Lower lobe of right lung (tissue), 2 donors: ENCODE measurements at regions not wholly inside any gene's neighbourhood (a gene's known extent, or its start where the extent isn't known, plus 50 kb on each side); places are given as distances from the start of the nearest gene placed in this dataset.

Experiments used
- ATAC-seq, 2 donors: fragments of 200-7000 bp; cut with Tn5 transposase; one replicate each; pipeline ENCODE4 v1.9.1; 2020 to 2022; ENCODE audit warnings: mild to moderate bottlenecking in 2 of 2, moderate library complexity in 2 of 2
- DNase-seq: peaks from one replicate; pipeline ENCODE4 v3.0.0-alpha.2; 2020
- H3K27ac ChIP-seq: fragments of 200-600 bp; one replicate; pipeline ENCODE4 v1.8.0; 2022
- H3K27me3 ChIP-seq: fragments of 200-600 bp; one replicate; pipeline ENCODE4 v1.8.0; 2022; ENCODE audit warnings: low read depth
- H3K36me3 ChIP-seq: fragments of 200-600 bp; one replicate; pipeline ENCODE4 v1.8.0; 2022; ENCODE audit warnings: mild to moderate bottlenecking
- H3K4me1 ChIP-seq: fragments of 200-600 bp; one replicate; pipeline ENCODE4 v1.8.0; 2022
- H3K4me3 ChIP-seq: fragments of 200-600 bp; one replicate; pipeline ENCODE4 v1.8.0; 2022; ENCODE audit warnings: mild to moderate bottlenecking
- H3K9me3 ChIP-seq: fragments of 200-600 bp; one replicate; pipeline ENCODE4 v1.8.0; 2022
- intact Hi-C: fragments of 100-400 bp; cut with DNase I; formaldehyde crosslinking; loops from one replicate; pipeline ENCODE4 v1.11.0; 2022
- TF ChIP-seq, protein P1 (sequence below): fragments of 200-600 bp; IDR thresholded peaks from one replicate; pipeline ENCODE4 v1.8.0; 2022; ENCODE audit warnings: antibody characterized with exemption, mild to moderate bottlenecking
- donor health status: DM: no; HTN: yes; CAD: no; lungs with severe emphysema.

DNA sequence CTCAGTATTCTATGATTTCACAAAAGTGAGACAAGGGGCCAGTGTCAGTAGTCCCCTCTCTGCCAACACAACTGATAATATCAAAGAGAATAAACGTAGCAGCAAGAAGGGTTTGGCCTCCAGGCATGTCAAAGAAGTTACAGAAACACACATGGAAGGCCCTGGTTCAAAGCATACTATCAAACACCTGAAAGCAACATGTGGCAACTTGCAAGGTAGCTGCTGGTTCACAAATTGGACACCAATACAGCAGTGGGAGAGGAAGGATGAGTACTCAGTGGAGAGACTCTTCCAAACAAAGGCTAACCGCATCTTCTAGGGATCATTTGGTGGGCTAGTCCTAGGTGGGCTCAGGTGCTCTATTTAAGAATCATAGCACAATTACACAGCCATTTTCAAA is 74.9 kb upstream of the MAOA start:
- Histone ChIP-seq H3K27ac (no peak overlapping the region), H3K9me3 (no peaks in the 10 kb centered on the region), H3K4me1 (no peaks in the 10 kb centered on the region), H3K4me3 (no peak overlapping the region), H3K27me3 (no peaks in the 10 kb centered on the region), H3K36me3 (no peaks in the 10 kb centered on the region)
- ATAC-seq = no peak
- DNase-seq = no peak
- TF ChIP-seq, protein P1, sequence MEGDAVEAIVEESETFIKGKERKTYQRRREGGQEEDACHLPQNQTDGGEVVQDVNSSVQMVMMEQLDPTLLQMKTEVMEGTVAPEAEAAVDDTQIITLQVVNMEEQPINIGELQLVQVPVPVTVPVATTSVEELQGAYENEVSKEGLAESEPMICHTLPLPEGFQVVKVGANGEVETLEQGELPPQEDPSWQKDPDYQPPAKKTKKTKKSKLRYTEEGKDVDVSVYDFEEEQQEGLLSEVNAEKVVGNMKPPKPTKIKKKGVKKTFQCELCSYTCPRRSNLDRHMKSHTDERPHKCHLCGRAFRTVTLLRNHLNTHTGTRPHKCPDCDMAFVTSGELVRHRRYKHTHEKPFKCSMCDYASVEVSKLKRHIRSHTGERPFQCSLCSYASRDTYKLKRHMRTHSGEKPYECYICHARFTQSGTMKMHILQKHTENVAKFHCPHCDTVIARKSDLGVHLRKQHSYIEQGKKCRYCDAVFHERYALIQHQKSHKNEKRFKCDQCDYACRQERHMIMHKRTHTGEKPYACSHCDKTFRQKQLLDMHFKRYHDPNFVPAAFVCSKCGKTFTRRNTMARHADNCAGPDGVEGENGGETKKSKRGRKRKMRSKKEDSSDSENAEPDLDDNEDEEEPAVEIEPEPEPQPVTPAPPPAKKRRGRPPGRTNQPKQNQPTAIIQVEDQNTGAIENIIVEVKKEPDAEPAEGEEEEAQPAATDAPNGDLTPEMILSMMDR = no peak
- intact Hi-C loops = no loop called here

DNA sequence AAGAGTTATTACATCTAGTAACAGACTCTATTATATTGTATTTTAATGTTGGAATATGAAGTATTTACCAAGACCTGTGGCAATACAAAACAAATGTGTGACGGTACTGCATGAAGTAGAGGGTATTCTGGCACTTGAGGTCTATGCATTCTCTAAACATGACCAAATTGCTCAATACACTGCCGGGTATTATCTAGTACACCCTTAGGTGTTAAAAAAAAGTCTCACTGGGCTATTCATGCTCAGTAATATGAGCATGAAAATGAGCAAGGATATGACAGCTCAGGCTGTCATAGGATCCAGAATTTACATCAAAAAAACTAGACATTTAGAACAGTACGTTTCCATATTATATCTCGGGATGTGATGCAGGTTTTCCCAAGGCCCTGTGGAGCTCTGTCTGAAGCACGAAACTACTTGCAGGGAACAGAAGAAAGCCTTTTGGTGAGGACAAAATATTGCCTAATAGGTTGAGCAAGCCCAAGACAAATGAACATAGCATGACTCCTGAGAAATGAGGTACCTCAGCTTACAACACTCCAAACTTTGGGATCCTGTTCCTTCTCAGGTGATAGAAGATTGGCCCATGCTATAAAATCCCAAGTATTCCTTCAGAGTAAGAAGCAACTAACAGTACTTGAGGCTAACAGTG is 74.1 kb upstream of the MAOA start:
- DNase-seq (no peak), ATAC-seq (peak; percentile 48 to 54)
- Histone ChIP-seq H3K4me3 (no peak overlapping the region), H3K27ac (peak overlapping the region; percentile 24), H3K4me1 (no peaks in the 10 kb centered on the region), H3K27me3 (no peaks in the 10 kb centered on the region), H3K36me3 (no peaks in the 10 kb centered on the region), H3K9me3 (no peaks in the 10 kb centered on the region)
- TF ChIP-seq, protein P1 = no peak
- intact Hi-C loops = no loop called here

DNA sequence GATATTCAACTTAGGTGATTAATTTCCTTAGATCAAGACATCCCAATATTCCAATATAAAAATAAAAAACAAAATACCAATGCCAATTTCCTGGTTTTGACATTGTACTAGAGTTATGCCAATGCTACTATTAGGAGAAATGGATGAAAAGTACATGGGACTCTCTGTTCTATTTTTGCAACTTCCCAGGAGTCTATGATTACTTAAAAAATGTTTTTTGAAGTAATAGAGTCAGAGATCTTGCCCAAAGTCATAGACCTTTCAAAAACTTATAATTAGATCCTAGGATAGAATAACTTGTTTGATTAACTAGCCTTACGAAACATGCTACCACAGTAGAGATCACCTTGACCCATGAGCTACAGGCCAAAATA is 73.6 kb upstream of the MAOA start:
- Histone ChIP-seq H3K4me1 (no peaks in the 10 kb centered on the region), H3K27ac (no peak overlapping the region), H3K4me3 (no peak overlapping the region), H3K36me3 (no peaks in the 10 kb centered on the region), H3K9me3 (no peaks in the 10 kb centered on the region), H3K27me3 (no peaks in the 10 kb centered on the region)
- TF ChIP-seq, protein P1 = no peak
- intact Hi-C loops = no loop called here
- ATAC-seq (no peak), DNase-seq (no peak)

DNA sequence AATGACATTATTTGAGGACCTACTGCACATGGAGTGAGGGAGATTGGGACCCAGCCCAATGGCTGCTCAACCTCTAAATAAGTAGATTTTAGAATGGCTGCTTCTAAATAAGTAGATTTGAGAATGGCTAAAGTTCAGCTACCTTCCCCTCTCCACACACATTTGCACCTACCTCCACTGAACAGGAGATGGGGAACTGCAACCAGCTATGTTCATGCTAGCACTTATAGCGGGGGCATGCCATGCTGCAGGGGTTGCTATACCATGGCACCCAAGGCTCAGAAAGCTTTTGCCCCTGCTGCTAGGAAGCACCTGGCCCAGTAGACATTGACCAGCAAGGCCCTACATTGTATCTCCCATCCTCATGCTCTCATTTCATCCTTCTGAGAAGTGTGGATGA is 70.2 kb upstream of the MAOA start:
- no peaks in the 10 kb centered on the region for H3K36me3 ChIP-seq
- peaks cover 7% of the 10 kb centered on the region for H3K4me1 ChIP-seq
- no peak overlapping the region for H3K4me3 ChIP-seq
- TF ChIP-seq, protein P1 = no peak
- no peak for ATAC-seq
- H3K27ac ChIP-seq = no peak overlapping the region
- intact Hi-C loops = no loop called here
- H3K27me3 ChIP-seq = no peaks in the 10 kb centered on the region
- H3K9me3 ChIP-seq = no peaks in the 10 kb centered on the region
- no peak for DNase-seq

DNA sequence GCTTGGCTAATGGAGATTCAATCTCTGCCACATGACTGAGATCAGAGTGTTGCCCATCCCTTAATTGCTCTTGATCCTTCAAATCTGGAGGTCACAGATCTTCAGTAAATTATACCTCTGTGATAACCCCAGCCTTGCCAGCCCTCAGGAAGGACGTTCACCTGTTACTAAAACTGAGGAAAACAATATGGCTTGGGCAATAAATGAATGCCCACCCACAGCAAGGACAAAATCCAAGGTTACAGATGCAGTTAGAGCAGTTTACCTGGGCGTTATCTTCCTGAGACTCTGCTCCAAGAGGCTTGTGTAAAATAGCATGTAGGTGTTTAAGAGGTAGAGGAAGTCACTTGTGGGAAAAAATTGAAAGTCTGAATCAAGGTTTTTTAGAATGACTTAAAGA is 69.3 kb upstream of the MAOA start:
- Histone ChIP-seq H3K27me3 (no peaks in the 10 kb centered on the region), H3K4me3 (no peak overlapping the region), H3K36me3 (no peaks in the 10 kb centered on the region), H3K9me3 (no peaks in the 10 kb centered on the region), H3K27ac (no peak overlapping the region), H3K4me1 (peaks cover 7% of the 10 kb centered on the region)
- DNase-seq (no peak), ATAC-seq (no peak)
- intact Hi-C loops = no loop called here
- TF ChIP-seq, protein P1 = no peak
